ENCODE measurements at regions not wholly inside any gene's neighbourhood (a gene's known extent, or its start where the extent isn't known, plus 50 kb on each side); places are given as distances from the start of the nearest gene placed in this dataset.
"Not testable (repeated sequence)": the region's sequence is repeated elsewhere in the genome, so short reads cannot be mapped to it uniquely, and the experiment has no call there.

DNA sequence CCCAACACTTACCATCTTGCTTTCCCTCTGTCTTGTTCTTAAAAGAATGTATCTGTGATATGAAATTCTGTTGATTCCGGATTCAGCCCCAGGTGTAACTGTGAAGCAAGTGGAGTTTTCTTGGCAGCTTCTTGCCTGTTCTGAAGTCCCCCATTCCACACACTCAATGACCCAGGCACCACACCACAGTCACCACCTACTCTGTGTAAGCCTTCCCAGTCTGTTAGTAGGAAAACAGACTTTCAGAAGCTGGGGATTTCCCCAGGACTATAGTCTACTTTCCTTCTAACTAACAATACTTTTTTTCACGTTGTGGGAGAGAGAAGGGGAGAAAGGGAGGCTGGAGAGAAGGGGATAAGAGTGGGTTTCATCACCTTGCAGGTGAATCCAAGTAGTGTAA, 299.1 kb upstream of the PROX1 start:
- no peak for DNase-seq

DNA sequence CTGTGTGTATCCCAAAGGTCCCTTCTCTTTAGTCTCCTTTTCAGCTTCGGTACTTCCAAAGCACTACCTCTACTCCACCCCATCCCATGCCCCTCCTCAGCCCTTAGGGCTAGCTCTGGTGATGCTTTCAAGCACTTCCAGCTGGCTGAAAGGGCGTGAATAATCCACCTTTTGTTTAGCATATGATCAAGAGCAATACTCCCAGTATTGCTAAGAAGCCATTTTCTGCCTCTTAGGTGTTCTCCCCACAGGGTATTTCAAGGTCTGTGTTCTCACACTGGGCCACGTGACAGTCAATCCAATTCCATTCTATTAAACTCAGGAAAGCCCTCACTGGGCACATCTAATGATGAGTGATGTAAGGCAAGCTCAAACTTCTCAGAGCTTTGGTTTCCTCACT, 298.5 kb upstream of the PROX1 start:
- no peak for DNase-seq

DNA sequence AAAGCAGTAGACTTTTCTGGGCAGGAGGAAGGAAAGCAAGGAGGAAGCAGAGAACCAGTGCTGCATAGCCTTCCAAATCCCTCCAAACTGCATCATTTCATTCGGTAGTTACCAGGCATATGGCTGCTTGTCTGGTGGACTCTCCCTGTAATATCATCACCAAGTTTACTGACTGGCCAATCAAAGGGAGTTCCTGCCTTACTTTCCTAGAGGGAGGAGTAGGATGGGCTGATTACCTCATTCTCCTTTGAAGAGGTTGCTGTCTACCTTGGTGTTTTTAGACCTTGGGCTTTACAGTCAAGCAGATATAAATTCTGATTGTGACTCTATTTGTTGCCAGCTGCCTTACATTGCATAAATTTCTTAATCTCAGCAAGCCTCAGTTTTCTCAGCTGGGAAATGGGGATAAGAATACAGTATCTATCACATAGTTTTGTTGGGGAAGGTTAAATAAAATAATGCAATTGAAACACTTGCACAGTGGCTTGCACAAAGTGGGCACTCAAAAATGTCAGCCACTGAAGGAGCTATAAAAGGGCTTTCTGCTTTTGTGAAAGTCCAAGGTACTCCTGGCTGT, 297.3 kb upstream of the PROX1 start:
- no peak for DNase-seq

DNA sequence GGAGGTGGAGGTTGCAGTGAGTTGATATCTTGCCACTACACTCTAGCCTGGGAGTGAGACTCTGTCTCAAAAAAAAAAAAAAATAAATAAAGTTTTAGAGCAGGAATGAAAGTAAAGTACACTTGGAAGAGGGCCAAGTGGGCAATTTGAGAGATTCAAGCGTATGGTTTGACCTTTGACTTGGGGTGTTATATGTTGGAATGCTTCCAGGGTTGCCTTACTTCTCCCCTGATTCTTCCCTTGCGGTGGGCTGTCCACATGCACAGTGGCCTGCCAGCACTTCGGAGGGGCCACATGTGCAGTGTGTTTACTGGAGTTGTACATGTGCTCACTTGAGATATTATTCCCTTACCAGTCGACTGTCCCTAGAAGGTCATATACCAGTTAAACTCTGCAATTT, 295.5 kb upstream of the PROX1 start:
- DNase-seq: no peak

DNA sequence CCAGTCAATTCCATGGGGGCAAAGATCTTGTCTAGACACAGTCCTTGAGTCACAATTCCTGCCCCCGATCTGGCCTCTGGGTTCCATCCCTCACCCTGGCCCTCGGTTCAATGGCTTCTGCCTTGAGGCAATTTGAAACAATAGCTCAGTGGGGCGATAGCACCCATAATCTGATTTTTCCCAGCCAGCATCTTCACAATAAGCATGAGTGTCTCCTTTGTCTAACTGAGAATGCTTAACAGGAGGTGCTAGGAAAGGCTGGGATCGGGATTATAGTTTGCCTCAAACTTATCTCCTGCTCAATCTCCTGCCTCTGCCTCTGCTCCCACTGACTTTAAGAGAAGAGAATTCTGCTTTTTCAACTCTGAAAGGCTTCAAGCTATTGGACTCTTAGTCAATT, 293.9 kb upstream of the PROX1 start:
- no peak for DNase-seq

DNA sequence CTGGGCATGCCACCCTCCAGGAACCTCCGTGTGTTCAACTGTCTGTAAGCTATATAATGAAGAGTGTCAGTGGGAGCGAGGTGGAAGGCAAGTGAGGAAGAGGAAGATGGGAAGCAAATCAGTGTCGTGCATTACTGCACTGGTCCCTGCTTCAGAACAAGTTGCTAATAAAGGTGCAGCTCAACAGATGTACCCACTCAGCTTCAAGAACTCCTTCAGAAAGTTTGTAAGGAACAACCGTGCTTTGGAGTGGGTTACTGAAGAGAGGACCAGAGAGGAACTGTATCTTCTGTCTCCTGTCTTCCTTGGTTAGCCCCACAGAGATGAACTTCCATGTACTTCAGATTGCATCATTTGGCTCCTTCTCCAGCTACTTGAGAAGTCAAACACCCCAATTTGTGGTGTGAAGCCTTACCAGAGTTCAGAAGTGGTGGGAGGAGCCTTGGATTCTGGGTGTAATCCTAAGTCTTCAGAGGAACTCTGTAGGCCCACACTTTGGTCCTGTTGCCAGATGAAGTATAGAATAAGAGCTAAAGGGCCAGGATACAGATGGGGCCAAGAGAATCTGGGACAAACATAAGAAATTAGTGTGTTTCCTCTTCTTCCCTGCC, 290.5 kb upstream of the PROX1 start:
- DNase-seq: no peak

DNA sequence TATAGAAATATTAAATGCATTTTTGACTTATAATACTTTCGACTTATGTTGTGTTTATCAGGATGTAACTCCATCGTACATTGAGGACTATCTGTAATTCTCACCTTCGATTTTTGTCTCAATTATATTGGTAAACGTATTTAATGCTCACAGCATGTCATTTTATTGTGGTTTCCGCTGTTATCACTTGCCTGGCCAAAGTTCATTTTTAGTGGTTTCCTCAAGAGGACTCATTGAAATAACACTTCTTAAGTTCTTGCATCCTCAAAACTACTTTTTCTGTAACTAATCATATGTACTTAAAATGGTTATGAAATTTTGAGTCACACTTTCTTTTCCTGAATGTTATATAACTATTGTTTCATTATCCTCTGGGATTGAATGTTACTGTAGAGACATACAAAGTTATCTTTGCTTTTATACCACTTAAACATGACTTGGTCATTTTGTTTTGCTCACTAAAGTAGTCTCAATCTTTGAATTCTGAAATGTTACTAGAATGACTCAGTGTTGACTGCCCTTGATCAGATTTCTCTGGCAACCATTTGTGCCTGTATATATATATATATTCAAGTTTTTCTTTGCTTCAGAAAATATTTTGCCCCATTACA, 289.6 kb upstream of the PROX1 start:
- no peak for DNase-seq

DNA sequence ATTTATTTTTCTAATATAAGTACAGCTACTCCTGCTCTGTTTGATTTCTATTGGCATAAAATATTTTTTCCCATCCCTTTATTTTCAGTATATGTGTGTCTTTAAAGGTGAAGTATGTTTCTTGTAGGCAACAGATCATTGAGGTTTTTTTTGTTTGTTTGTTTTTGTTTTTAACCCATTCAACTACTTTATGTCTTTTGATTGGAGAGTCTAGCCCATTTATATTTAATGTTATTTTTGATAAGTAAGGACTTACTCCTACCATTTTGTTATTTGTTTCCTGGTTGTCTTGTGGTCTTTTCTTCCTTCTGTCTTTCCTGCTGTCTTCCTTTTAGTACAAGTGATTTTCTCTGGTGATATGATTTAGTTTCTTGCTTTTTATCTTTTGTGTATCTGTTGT, 285.1 kb upstream of the PROX1 start:
- DNase-seq: no peak

DNA sequence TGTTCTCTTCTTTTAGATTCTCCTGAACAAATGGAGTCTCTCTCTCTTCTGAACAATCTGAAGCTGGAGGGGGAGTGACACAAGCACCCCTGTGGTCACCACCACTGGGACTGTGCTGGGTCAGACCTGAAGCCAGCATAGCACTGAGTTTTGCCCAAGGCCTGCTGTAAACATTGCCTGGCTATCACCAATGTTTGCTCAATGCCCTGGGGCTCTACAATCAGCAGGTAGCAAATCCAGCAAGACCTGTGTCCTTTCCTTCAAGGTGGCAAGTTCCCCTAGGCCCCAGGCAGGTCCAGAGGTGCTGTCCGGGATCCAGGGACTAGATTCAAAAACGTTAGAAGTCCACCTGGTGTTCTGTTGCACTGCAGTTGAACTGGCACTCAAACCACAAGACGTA, 282.8 kb upstream of the PROX1 start:
- DNase-seq: no peak

DNA sequence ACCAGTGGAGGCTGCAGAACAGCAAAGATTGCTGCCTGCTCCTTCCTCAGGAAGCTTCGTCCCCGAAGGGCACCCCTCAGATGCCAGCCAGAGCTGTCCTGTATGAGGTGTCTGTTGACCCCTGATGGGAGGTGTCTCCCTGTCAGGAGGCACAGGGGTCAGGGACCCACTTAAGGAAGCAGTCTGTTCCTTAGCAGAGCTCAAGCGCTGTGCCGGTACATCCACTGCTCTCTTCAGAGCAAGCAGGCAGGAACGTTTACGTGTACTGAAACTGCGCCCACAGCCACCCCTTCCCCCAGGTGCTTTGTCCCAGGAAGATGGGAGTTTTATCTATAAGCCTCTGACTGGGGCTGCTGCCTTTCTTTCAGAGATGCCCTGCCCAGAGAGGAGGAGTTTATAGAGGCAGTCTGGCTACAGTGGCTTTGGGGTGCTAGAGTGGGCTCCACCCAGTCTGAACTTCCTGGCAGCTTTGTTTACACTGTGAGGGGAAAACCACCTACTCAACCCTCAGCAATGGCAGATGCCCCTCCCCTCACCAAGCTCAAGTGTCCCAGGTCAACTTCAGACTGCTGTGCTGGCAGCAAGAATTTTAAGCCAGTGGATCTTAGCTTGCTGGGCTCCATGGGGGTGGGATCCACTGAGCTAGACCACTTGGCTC, 275.8 kb upstream of the PROX1 start:
- not testable (repeated sequence) for DNase-seq

DNA sequence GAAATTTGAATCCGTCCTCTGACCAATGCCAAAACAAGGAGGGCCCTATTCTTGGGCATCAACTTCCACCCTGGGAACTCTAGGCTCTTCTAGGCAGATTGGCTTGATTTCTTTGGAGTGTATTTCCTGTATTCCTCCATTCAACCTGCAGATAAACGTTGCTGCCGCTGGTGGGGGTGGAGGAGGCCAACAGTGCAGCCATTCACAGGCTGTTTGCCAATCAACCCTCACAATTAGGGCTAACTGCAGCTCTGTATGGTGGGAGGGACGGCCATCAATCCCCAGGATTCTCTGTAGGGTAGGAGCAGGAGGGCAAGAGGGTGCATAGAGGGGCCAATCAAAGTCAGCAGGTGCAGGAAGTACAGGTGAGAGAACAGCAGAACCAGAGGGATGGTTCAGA, 273.1 kb upstream of the PROX1 start:
- DNase-seq: no peak

DNA sequence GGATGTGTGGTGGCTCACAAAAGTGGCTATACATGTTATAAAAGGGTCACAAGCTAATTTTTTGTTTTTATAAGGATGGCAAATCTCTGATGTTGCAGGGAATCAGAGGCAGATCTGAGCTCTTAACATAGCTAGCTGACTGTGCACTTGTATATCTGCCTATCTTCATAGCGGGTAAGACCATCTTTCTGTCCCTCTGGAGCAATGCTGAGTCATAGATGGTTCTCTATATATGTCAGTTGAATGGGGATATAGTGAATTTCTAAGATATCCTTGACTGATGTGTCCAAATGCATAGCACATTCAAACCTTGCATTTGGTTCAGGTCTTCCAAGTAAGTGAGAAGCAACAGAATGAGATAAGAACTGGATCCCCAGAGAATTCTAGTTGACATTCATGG, 272.6 kb upstream of the PROX1 start:
- no peak for DNase-seq

DNA sequence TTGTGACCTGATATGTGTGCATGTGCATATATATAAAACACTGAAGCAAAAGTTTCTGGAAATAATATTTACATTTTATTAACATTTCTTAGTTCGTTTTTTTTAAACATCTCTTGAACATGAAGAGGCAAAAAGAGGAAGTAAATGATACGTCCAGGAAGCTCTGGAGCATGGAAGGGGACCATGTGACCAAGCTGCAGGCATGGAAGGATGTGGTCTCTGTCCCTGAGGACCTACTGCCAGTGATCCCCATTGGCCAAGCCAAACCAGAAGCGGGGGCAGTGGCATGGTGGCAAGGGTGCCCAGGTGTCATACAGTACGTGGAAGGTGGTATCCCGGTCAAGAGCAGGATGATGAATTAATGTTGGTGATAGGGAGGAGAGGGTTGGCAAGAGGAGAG, 268.3 kb upstream of the PROX1 start:
- DNase-seq: no peak

DNA sequence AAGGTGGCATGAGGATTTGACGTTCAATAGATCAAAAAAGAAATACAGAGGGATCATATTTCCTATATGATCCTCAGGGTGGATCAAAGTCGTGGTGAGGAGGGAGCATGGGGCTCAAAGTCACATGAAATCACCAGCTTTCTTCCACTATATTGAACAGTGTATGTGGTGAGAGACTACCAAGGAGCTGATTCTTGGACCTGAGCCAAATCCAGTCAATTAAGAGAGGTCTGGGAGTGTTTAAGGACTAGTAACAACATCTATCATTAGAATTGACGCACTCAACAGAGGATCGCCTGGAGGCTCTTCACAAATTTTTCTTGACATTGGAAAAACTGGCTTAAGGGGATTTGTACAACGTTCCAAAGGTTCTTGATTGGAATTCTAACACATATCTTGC, 267.7 kb upstream of the PROX1 start:
- DNase-seq: no peak

DNA sequence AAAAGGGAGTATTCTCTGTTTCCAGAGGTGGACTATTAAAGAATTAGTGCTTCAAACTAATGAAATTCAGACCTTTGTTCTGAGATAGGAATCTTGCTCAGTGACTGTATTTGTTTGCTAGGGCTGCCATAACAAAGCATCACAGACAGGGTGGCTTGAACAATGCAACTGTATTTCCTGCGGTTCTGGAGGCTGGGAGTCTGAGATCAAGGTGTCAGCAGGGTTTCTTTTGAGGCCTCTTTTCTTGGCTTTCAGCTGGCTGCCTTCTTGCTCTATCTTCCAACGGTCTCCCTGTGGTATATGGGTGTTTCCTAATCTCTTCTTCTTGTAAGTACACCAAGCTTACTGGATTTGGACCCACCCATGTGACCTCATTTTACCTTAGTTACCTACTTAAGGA, 264.6 kb upstream of the PROX1 start:
- DNase-seq: no peak

DNA sequence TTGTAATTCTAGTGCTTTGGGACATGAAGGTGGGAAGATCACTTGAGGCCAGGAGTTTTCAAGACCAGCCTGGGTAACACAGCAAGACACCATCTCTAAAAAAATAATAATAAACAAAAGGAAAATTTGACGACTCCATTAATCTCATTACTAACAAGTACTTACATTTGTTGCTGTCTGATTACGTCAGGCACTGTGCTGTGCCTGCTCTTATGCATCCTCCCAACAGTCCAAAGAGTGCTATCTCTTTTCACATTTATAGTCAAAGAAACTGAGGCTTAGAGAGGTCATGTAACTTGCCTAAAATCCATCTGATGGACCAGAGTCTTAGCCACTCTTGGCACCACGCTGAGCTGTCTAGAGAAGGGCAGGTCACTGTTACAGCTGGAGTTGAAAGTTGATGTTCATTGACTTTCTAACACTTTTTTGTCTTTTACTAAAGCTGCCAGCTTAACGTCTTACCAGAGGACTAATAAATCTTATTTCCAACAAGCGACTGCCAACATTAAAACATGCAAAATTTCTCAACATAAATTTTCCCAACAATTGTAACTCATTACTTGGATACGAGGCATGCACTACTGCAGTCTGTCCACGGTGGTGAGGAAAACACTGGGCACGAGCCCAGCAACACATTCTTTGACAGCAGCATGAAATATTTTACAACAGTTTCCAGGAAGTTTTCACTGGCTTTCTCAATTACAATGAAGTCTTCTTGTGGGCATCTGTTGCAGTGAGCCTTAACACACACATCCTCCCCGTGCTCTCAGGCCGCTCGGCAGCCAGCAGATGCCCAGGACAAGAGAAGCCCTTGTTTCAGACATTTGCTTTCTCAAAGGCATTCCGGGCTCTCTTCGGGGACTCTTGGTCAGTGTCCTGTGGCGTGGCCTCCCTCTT, 262.9 kb upstream of the PROX1 start:
- DNase-seq: no peak

DNA sequence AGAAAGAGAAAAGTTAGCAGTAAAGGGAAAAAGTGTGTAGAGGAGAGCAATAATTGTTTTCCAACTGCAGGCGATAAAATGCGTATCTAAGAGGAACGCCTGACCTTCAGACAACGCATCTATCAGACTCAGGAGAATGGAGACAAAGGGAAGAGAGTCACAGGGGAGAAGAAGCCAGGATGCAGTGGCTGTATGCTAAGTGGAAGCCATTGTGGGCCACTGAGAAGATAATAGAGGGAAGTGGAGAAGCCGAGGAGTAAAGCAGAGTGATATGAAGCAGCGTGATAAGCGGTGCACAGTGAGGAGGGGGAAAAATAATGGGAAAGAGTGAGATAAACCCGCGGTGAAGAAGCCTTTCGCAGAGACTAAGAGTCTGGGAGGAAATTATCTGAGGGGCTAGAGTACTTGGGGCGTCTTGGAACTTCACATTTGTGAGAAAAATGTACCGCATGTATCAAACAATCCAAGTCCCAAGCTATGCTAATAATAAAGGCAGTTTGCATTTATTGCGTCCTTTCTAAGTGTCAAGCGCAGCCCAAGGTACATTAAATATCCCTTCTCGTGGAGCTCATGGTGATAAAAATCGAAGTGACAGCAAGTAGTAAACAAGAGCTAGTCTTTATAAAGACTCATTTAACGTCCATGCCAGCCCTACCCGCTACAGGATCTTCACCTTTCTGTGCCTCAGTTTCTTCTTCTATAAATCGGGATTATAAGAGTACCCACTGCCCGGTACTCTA, 259.8 kb upstream of the PROX1 start:
- DNase-seq: no peak

DNA sequence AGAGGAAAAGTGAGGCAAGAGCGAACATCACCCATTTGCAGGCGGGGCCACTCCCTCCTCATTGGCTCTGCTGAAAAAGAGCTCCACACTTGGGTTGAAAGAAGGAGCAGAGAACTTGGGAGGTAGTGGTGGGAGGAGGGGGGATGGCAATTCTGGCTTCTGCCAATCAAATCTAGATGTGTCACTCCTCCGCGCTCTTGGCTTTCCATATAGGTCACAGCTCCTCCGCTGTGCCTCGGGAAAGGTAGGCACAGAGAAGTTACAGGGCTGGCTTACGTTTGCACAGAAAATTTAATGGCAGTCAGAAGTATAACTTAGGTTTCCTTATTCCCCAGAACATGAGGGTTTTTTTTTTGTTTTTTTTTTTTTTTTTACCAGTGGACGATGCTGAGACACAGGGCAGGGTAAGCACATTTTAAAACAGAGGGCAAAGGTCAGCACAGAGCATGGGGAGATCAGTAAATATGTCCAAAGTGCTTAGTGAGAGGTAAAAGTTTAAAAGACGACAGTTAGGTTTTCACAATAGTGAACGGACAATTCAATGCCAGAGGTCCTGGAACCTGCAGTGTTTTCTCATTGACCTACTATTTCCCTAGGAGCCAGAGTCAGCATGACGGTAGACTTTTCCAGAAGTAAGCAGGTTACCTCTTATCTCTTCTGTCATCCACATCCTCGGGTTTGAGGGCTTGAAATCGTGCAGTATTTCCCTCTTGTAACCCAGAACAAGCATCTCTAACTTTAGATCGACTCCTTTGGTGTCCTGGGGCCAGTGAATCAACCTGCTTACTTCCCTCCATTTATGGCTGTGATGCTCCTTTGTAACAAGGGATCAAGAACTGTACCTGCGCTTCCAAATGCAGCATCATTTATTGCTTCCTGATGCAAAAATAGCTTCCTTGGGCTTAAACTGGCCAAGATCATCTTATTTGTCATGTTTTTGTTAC, 258.9 kb upstream of the PROX1 start:
- no peak for DNase-seq

DNA sequence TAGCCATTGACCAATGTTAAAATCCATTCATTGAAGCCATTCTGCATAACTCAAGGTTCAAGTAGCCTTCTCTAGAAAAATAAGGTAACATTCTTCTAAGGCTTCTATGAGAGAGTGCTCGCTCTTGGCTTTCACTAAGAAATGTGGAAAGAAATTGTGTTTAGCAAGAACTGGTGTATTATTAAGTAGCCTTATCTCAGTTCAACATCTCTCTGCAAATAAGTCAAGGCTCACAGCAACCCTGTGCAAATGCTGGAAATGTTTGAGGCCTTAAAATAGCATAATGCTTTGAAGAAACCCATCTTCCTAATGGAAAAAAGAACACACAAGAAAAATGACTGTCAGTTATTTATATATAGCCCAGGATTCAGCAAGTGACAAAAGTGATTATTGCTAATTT, 254.1 kb upstream of the PROX1 start:
- DNase-seq: no peak

DNA sequence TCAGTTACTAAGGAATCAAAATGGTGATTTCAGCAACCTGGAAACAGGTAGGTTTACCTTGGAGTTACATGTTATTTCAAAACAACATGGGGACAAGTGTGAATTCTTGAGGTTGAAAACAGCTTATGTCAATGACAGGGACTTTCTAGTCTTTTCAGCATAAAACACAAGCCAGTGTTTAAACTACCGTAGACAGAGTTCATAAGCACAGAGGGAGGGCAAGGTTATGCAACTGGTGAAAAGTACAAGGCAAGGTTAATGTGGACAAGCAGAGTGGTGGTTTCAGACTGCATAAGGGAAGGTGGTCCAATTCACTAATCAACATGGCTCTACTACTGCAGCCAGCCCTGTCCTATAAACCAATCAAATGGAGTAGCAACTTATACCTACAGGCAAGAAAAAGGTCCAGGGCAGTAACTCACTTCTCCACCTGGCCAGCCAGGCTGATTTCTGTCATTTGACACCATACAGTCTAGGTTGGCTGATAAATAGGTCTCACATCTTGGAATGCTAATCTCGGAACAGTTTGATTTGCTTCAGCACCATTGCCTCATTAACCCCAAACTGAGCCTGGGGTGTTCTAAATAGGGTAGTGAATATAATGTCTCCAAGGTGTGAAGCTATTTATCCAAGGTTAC, 250.3 kb upstream of the PROX1 start:
- no peak for DNase-seq

DNA sequence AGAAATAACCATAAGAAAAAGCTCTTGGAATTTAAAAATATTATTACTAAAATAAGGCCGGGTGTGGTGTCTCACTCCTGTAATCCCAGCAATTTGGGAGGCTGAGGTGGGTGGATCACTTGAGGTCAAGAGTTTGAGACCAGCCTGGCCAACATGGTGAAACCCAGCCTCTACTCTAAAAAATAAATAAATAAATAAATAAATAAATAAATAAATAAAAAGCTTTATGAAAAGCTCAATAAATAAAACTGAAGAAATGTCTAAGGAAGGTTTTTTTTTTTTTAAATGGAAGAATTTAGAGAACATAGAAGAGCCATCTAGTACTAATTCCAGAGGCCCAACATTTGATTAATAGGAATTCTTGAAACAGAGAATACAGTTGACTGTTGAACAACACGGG, 249.1 kb upstream of the PROX1 start:
- DNase-seq: no peak
